Lower lobe of right lung (tissue), 2 donors: ENCODE measurements at regions not wholly inside any gene's neighbourhood (a gene's known extent, or its start where the extent isn't known, plus 50 kb on each side); places are given as distances from the start of the nearest gene placed in this dataset.

ENCODE experiments used
- ATAC-seq, 2 donors: fragments of 200-7000 bp; cut with Tn5 transposase; one replicate each; pipeline ENCODE4 v1.9.1; 2020 to 2022; ENCODE audit warnings: mild to moderate bottlenecking in 2 of 2, moderate library complexity in 2 of 2
- DNase-seq: peaks from one replicate; pipeline ENCODE4 v3.0.0-alpha.2; 2020
- H3K27ac ChIP-seq: fragments of 200-600 bp; one replicate; pipeline ENCODE4 v1.8.0; 2022
- H3K27me3 ChIP-seq: fragments of 200-600 bp; one replicate; pipeline ENCODE4 v1.8.0; 2022; ENCODE audit warnings: low read depth
- H3K36me3 ChIP-seq: fragments of 200-600 bp; one replicate; pipeline ENCODE4 v1.8.0; 2022; ENCODE audit warnings: mild to moderate bottlenecking
- H3K4me1 ChIP-seq: fragments of 200-600 bp; one replicate; pipeline ENCODE4 v1.8.0; 2022
- H3K4me3 ChIP-seq: fragments of 200-600 bp; one replicate; pipeline ENCODE4 v1.8.0; 2022; ENCODE audit warnings: mild to moderate bottlenecking
- H3K9me3 ChIP-seq: fragments of 200-600 bp; one replicate; pipeline ENCODE4 v1.8.0; 2022
- intact Hi-C: fragments of 100-400 bp; cut with DNase I; formaldehyde crosslinking; loops from one replicate; pipeline ENCODE4 v1.11.0; 2022
- TF ChIP-seq, protein P1 (sequence below): fragments of 200-600 bp; IDR thresholded peaks from one replicate; pipeline ENCODE4 v1.8.0; 2022; ENCODE audit warnings: antibody characterized with exemption, mild to moderate bottlenecking
- donor health status: DM: no; HTN: yes; CAD: no; lungs with severe emphysema.

DNA sequence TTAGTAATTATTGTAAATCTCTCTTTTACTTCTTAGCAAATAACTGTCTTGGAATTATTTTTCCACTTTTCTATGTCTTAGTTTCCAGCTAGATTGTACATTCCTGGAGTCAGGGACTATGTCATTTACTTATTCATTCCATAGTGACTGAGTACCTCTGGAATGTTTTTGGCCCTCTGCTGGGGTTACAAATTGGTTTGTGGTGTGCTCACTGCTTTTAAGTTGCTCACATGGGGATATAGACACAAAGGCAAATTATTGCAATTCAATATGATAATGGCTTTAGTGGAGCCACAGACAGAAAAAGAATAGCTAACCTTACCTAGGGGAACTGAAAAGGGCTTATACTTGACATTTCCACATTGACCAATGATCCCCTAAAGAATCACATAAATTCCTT, 63.7 kb upstream of the PDGFRA start:
- ATAC-seq (no peak), DNase-seq (no peak)
- H3K27ac ChIP-seq, result no peak overlapping the region
- no peaks in the 10 kb centered on the region for H3K36me3 ChIP-seq
- TF ChIP-seq, protein P1, sequence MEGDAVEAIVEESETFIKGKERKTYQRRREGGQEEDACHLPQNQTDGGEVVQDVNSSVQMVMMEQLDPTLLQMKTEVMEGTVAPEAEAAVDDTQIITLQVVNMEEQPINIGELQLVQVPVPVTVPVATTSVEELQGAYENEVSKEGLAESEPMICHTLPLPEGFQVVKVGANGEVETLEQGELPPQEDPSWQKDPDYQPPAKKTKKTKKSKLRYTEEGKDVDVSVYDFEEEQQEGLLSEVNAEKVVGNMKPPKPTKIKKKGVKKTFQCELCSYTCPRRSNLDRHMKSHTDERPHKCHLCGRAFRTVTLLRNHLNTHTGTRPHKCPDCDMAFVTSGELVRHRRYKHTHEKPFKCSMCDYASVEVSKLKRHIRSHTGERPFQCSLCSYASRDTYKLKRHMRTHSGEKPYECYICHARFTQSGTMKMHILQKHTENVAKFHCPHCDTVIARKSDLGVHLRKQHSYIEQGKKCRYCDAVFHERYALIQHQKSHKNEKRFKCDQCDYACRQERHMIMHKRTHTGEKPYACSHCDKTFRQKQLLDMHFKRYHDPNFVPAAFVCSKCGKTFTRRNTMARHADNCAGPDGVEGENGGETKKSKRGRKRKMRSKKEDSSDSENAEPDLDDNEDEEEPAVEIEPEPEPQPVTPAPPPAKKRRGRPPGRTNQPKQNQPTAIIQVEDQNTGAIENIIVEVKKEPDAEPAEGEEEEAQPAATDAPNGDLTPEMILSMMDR, result no peak
- no peak overlapping the region for H3K4me3 ChIP-seq
- H3K9me3 ChIP-seq, result no peaks in the 10 kb centered on the region
- H3K27me3 ChIP-seq, result no peaks in the 10 kb centered on the region
- H3K4me1 ChIP-seq, result no peaks in the 10 kb centered on the region
- intact Hi-C loops, result no loop called here

DNA sequence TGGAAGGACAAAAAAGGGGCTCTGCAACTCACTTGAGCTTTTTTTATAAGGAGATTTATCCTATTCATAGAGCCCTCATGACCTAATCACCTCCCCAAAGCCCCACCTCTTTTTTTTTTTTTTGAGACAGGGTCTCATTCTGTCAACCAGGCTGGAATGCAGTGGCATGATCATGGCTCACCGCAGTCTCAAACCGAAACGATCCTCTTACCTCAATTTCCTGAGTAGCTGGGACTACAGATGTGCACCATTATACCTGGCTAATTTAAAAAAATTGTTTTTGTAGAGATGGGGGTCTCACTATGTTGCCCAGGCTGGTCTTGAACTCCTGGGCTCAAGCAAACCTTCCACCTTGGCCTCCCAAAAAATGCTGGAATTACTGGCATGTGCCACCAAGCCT, 61.6 kb upstream of the PDGFRA start:
- Histone ChIP-seq H3K4me3 (no peak overlapping the region), H3K27me3 (no peaks in the 10 kb centered on the region), H3K36me3 (no peaks in the 10 kb centered on the region), H3K4me1 (no peaks in the 10 kb centered on the region), H3K9me3 (no peaks in the 10 kb centered on the region), H3K27ac (no peak overlapping the region)
- TF ChIP-seq, protein P1, result no peak
- ATAC-seq (no peak), DNase-seq (no peak)
- intact Hi-C loops, result no loop called here

DNA sequence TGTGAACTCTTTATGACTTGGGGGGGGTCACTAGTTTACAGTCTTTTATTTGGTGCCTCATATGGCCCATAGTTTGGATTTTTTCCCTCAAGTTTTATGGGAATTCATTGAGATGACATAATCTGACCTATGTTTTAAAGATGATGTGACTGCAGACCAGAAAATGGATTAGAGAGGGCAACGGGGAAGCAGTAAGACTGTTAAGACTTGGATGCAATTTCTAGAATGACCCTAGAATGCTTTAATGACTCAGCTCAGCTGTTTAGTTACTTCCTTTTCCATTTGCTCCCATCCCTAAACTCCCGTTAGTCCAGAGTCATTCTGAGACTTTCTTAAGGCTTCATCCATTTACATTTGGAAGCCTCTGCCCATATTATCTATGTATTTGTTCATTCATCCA, 59.9 kb upstream of the PDGFRA start:
- intact Hi-C loops, result no loop called here
- Histone ChIP-seq H3K27ac (no peak overlapping the region), H3K36me3 (no peaks in the 10 kb centered on the region), H3K4me3 (no peak overlapping the region), H3K27me3 (peaks cover 4% of the 10 kb centered on the region), H3K4me1 (no peaks in the 10 kb centered on the region), H3K9me3 (no peaks in the 10 kb centered on the region)
- ATAC-seq (no peak), DNase-seq (no peak)
- TF ChIP-seq, protein P1, result no peak

DNA sequence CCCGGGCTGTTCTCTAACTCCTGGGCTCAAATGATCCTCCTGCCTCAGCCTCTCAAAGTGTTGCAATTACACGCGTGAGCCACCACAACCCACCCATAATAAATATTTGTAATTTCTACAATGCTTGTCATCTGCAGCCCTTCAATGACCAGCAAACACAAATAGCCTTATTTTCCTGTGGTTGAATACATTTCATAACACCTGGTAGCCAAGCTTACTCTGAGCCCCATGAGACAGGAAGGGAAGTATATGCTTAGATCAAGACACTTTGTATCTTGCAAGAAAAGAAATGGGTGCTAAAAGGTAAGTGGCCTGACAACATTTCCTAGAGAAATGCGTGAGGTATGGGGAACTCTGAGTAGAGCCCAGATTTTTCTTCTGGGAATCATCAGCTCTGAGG, 56.9 kb upstream of the PDGFRA start:
- H3K36me3 ChIP-seq, result no peaks in the 10 kb centered on the region
- no peak overlapping the region for H3K27ac ChIP-seq
- peaks cover 4% of the 10 kb centered on the region for H3K27me3 ChIP-seq
- H3K4me1 ChIP-seq, result no peaks in the 10 kb centered on the region
- DNase-seq (no peak), ATAC-seq (no peak)
- TF ChIP-seq, protein P1, result no peak
- H3K9me3 ChIP-seq, result no peaks in the 10 kb centered on the region
- intact Hi-C loops, result no loop called here
- no peak overlapping the region for H3K4me3 ChIP-seq

GRCh38 chr4:54173281-54173912, 55.7 kb upstream of the PDGFRA start:
- DNase-seq (no peak), ATAC-seq (no peak)
- Histone ChIP-seq H3K27me3 (peaks cover 4% of the 10 kb centered on the region), H3K9me3 (no peaks in the 10 kb centered on the region), H3K36me3 (no peaks in the 10 kb centered on the region), H3K4me1 (no peaks in the 10 kb centered on the region), H3K4me3 (no peak overlapping the region), H3K27ac (no peak overlapping the region)
- TF ChIP-seq, protein P1, result no peak
- intact Hi-C loops, result no loop called here

DNA sequence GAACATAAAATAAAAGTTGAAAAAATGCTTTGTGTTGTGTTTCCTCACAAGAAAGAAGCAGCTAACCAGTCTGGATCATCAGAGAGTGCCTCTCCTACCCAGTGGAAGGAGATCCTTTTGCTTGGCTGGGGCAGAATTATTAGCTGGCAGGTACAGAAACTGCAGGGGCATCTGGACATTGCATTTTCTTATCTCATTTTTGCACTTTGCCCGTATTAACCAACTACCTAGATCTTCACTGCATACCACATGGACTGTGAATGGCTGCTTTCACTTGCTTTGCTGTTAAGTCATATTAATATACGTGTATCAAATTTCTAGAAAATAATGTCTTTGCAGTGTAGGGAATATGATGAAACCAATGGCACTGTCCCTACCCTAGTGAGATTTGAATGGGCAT, 52.9 kb upstream of the PDGFRA start:
- intact Hi-C loops, result no loop called here
- H3K9me3 ChIP-seq, result no peaks in the 10 kb centered on the region
- H3K36me3 ChIP-seq, result no peaks in the 10 kb centered on the region
- TF ChIP-seq, protein P1, result no peak
- ATAC-seq (no peak), DNase-seq (no peak)
- H3K27ac ChIP-seq, result no peak overlapping the region
- H3K27me3 ChIP-seq, result peaks cover 4% of the 10 kb centered on the region
- H3K4me1 ChIP-seq, result no peaks in the 10 kb centered on the region
- no peak overlapping the region for H3K4me3 ChIP-seq
